HEK293T (cell line): ENCODE measurements at regions not wholly inside any gene's neighbourhood (a gene's known extent, or its start where the extent isn't known, plus 50 kb on each side); places are given as distances from the start of the nearest gene placed in this dataset.

ENCODE experiments used
- FOXM1 ChIP-seq: fragments of 450-650 bp; IDR thresholded peaks from 2 replicates; pipeline ENCODE4 v1.6.1; 2017; ENCODE audit warnings: mild to moderate bottlenecking, borderline replicate concordance
- NFRKB ChIP-seq: fragments of 450-650 bp; IDR thresholded peaks from 2 replicates; pipeline ENCODE4 v1.6.1; 2016; ENCODE audit warnings: mild to moderate bottlenecking, moderate library complexity

GRCh38 chr6:21924002-21924401 lies 330.5 kb downstream of the SOX4 start:
- TF ChIP-seq FOXM1 (no peak), NFRKB (no peak)
